HPDE6-E6E7 (cell line): ENCODE measurements at regions not wholly inside any gene's neighbourhood (a gene's known extent, or its start where the extent isn't known, plus 50 kb on each side); places are given as distances from the start of the nearest gene placed in this dataset.
"Not testable (repeated sequence)": the region's sequence is repeated elsewhere in the genome, so short reads cannot be mapped to it uniquely, and the experiment has no call there.

Source experiments
- DNase-seq: peaks from one replicate; pipeline ENCODE4 v3.0.0; 2011; ENCODE audit warnings: missing footprints; ENCODE audit errors: extremely low spot score

DNA sequence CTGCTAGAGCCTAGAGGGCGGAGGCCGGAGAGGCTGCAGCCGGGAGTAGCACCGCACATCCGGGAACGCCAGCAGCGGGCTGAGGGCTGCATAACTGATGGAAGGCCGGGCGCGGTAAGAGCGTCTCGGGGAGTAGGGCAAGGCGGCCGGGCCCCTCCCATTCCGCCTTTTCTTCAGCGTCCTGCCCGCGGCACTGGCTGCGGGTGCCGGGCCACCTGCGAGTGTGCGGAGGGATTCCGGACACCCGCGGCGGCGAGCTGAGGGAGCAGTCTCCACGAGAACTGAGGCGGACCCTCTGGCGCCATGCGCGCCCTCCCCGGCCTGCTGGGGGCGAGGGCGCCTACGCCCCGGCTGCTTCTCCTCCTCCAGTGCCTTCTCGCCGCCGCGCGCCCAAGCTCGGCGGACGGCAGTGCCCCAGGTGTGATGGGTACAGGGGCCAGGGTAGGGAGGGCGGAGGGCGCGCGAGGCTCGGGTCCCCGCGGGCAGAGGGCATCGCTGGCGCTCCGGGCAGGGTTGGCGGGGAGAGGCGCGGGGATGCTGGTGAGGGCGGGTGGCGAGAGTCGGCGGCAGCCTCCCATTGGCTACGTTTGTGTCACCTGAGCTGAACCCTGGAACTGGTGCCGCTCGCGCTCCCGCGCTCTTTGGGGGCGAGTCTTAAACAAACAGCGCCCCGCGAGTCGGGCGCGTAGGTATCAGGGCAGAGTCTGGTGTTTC lies 334.4 kb downstream of the SRGAP2C start:
- DNase-seq, result peak; percentile 66

DNA sequence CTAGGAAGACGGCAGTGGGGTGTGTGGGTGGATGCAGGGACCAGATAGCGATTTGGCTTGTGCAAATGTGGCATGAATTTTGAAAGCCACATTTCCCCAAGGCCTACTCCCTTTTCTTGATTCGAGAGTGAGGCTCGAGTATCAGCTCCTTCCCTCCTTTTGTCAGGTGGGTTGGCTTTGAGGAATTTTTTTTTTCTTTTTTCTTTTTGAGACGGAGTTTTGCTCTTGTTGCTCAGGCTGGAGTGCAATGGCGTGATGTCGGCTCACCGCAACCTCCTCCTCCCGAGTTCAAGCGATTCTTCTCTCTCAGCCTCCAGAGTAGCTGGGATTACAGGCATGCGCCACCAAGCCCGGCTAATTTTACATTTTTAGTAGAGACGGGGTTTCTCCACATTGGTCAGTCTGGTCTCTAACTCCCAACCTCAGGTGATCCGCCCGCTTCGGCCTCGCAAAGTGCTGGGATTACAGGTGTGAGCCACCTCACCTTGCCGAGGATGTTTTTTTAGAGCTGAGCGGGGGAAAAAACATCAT lies 335.0 kb downstream of the SRGAP2C start:
- DNase-seq, result not testable (repeated sequence)

DNA sequence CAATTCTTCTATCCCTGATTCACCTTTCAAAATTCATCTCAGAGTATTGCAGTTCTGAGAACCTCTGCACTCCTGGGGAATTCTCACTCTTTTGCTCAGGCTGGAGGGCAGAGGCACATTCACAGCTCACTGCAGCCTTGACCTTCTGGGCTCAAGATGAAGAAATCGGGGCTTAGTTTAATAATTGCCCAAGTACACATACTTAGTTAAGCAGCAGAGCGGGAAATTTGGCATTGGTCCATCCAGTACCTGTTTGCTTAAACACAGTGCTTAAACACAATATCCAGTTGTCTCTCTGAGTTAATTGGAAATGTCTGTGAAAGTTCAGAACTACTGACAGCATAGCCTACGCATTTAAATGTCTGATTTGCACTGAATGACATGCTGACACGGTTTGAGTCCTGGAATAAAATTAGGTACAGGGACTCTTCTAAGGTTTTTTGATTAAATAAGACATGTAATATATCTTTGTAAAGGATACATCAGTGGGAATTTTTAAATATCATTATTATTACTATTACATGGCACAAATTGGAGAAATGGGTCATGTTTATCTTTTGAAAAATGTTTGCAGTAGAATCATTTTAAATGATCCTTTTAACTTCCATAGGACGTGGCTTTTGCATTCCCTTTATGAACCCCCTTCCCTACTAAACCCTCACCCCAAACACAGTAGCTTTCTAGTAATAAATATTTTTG lies 337.4 kb downstream of the SRGAP2C start:
- no peak for DNase-seq

DNA sequence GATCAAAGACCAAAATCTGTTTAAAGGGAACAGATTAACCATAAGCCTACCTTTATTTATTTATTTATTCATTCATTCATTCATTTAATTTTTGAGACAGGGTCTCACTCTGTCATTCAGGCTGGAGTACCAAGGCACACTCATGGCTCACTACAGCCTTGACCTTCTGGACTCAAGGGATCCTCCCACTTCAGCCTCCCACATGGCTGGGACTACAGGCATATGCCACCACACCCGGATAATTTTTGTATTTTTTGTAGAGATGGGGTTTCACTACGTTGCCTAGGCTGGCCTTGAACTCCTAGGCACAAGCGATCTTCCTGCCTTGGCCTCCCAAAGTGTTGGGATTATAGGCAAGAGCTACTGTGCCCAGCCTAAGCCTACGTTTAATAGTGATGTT lies 338.3 kb downstream of the SRGAP2C start:
- not testable (repeated sequence) for DNase-seq

DNA sequence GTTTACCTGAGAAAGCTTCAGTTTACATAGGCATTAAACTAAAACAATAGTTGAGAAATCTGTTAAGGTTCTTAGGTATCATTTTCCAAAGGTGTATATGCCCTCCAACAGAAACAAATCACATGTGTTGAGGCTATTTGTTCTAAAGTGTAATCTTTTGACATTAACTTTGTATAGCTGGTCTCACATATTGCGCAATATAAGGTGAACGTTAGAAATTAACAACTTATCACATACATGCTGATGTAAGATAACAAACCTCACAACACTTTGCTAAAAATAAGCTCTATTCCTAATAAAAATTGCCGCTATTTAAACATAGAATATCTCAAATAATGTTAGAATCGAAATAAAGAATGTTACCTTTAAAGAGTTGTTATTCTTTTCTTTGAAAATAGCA lies 340.6 kb downstream of the SRGAP2C start:
- no peak for DNase-seq

DNA sequence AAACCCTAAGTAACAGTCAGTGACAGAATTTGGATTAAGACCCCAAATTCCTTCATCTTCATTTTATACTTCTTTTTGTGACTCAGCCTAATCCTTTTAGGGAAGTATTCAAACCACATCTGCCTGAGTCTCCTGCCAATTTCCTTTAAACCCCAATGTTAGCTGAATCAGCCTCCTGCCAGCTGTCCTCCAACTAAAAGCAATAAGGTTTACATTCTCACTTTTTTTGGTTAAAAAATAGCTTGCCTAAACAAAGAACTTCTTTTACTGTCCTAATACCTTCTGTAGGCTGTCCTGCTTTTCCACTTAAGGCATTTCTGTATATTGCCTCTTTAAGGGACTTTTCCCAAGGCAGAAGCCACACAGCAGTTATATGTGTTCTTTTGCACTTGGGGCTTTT lies 344.2 kb downstream of the SRGAP2C start:
- DNase-seq, result not testable (repeated sequence)

DNA sequence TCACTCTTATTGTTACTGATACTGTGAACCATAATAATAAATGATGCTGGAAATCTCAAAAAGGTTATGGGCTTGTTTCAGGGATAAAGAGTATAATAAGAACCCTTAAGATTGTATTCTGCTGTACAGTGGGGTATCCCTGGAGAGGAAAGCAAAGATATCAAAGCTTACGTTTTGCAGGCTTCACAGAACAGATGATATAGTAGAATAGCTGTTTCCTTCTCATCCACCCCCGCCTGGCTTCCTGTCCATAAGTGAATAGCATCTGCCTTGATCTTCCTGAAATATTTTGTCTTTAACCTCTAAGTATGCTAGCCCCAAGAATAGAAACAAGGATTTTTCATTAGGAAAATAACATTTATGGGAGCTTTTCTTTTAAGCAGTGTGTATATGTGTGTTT lies 345.3 kb downstream of the SRGAP2C start:
- DNase-seq, result not testable (repeated sequence)

DNA sequence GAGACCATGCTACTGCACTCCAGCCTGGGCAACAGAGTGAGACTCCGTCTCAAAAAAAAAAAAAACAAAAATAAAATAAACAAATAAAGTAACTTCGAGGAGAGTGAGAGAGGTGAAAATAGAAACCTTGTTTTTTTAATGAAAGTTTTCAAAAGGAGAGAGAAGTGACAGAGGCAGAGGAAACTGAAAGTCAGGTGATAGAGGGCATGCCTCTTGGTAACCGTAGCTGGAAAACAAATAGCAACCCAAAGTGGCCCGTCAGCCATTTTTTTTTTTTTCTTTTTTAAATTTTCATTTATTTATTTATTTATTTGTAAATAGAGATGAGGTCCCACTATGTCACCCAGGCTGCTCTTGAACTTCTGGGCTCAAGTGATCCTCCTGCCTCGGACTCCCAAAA lies 347.0 kb downstream of the SRGAP2C start:
- not testable (repeated sequence) for DNase-seq

DNA sequence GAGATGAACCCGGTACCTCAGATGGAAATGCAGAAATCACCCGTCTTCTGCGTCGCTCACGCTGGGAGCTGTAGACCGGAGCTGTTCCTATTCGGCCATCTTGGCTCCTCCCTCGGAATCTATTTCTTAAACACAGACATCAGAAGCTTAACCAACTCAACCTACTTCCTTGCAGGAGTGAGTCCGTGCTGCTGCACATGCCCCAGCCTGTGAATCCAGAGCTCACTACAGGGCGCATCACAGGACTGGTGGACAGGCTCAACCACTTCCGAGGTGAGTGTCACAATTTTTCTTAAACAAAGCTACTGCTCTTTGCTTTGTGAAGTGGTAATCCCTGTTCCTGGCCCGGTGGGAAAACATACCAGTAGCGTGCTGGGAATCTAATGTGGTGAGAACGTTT lies 353.4 kb downstream of the SRGAP2C start:
- not testable (repeated sequence) for DNase-seq

DNA sequence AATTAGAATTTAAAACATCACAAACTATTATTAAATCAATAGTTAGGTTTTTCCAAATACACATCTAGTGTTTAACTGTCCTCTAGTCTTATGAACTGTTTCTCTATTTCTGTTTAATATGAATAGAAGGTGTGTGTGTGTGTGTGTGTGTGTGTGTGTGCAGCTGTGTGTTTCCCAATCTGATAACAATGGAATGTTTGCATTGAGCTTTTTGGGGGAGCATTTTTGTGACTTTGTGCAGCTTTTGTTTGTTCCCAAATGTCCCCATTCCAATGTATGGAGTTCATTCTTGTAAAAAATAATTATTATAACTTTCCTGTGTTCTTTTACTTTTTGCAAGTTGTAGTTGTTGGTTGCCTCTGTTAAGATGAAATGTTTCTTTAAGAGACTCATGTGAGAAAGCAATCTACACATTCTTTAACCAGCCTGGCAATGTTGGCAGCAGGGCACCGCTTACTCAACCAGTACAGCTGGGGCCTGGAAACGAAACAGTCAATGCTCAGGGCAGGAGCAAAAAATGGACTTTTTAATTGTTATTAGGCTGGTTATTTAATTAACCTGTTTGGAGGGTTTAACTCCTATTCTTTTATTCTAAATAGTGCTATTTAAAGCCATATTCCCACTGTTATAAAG lies 354.3 kb downstream of the SRGAP2C start:
- DNase-seq, result no peak

DNA sequence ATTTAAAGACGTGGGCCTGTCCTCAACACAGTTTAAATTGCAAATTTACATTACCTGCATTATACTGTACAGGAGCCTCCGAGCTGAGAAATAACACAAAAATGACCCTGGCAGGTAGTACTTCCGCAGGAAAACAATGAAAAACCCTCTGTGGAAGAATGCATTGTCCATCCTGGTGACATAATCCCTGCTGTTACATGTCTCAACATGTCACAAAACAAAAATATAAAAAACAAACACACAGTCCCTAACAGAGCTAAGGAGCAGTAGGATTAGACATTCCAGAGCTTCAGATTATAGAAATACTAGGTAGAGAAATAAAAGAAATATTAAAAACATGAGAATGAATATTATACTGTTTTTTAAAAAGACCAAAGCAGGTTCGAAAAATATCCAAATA lies 359.2 kb downstream of the SRGAP2C start:
- DNase-seq, result not testable (repeated sequence)

DNA sequence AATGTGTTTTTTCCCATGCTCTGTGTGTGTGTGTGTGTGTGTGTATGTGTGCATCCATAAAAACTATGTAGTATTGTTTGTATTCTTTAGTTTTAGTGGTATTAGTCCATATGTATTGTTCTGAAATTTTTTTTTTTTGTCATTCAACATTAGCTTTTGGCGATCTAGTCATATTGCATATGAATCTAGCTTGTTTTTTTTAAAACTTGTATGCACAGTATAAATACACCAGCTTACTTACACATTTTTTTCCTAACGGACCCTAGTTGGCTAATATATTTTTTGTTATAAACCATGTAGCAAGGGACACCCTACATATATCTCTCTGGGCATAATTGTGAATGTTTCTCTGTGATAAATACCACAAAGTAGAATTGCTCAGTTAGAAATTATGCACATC lies 359.7 kb downstream of the SRGAP2C start:
- DNase-seq, result no peak

DNA sequence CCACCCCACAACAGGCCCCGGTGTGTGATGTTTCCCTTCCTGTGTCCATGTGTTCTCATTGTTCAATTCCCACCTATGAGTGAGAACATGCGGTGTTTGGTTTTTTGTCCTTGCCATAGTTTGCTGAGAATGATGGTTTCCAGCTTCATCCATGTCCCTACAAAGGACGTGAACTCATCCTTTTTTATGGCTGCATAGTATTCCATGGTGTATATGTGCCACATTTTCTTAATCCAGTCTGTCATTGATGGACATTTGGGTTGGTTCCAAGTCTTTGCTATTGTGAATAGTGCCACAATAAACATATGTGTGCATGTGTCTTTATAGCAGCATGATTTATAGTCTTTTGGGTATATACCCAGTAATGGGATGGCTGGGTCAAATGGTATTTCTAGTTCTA lies 361.1 kb downstream of the SRGAP2C start:
- not testable (repeated sequence) for DNase-seq

DNA sequence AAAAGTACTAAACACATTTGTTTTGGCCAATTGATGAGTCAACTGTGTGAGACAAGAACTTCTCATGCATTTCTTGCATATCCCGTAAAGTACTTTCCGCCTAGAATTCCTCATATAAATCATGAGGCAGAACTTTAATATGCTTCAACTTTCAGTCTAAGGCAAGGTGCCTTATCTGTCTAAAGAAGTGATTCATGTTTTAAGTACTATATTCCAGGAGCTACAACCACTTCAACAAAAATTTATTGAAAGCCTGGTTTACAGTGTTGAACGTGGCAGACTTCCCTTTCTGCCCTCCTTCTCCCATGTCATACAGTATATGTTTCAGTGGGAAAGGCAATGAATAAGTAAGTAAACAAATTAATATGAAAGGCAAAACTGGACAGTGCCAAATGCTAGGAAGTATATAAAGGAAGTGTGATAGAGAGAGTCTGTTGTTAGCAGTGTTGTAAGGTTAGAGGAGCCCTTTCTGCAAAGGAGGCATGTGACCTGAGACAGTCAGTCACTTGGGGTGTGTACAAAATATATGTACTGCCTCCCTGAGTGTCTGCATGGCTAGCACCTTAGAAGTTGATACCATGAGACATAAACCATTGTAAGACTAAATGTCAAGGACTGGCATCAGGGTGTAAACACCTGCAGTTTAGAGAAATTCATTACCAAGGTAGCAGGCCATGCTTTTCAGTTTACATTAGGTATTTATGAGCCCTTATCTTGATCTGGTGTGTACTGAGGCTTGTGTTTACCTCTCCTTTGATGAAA lies 362.2 kb downstream of the SRGAP2C start:
- no peak for DNase-seq

DNA sequence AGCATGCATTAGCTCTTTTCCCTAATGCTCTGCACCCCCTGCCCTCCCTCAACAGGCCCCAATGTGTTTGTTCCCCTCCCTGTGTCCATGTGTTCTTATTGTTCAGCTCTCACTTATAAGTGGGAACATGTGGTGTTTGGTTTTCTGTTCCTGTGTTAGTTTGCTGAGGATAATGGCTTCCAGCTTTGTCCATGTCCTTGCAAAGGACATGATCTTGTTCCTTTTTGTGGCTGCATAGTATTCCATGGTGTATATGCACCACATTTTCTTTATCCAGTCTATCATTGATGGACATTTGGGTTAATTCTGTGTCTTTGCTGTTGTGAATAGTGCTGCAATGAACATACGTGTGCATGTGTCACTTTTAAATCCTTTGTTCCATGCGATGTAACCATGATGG lies 363.0 kb downstream of the SRGAP2C start:
- not testable (repeated sequence) for DNase-seq

DNA sequence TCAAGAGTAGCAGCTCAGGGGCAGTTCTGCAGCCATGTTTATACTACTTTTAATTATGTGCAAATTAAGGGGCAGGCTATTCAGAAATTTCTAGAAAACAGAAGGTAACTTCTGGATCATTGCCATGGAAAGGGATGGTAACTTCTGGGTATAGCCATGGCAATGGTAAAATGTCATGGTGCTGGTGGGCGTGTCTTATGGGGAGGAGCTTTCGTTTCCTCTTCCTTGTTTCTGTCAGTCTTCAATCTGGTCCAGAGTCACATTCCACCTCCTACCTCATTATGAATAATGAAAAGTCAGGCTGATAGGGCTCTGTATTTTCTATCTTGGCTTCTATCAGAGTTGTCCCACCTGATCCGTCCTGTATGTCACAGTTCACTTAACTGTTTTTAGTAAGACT lies 366.0 kb downstream of the SRGAP2C start:
- DNase-seq, result not testable (repeated sequence)

DNA sequence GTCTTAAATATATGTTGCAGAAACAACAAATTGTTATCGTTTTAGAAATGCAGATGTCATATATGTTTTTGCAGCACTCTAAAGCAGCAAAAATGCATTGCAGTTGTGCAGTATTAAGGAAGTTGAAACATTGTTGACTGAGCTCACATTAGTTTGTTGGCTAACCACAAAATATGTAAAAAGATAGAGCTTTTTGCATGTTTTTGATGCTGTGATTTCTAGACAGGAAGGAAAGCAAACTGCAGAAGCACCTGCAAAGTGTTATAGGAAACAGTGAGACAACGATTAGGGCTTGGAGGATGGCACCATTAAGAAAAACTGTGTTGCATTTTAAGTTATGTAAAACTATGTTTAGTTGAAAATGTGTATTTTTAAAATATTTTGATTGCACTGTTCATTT lies 366.7 kb downstream of the SRGAP2C start:
- not testable (repeated sequence) for DNase-seq

DNA sequence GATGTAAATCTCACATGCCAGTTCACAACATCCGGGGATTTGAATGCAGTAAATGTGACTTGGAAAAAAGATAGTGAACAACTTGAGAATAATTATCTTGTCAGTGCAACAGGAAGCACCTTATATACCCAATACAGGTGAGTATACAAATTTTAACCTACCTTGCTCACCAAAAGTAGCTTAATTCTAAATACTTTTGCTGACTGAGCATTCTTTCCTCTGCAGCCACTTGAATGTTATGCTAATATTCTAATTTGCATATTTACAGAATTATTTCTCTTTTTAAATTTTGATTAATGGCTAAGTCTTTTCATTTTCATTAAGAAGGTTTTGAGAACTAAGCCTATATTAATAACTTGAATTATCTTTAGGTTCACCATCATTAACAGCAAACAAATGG lies 371.8 kb downstream of the SRGAP2C start:
- not testable (repeated sequence) for DNase-seq

DNA sequence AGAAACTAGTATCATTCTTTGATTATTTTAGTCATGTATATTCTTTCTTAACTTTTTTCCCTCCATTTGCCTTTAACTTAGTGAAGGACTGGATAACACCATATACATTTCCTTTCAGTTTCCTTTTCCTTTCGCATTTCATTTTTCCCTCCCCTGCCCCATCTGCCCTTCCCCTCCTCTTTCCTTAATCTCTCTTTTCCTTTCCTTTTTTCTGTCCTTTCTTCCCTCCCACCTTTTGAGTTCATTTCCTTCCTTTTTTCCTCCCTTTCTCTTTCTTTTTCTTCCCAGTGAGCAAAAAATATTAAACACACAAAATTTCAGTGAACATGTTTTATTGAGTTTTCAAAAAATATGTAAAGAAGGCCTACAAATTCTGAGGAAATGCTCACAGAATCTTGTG lies 373.3 kb downstream of the SRGAP2C start:
- not testable (repeated sequence) for DNase-seq

DNA sequence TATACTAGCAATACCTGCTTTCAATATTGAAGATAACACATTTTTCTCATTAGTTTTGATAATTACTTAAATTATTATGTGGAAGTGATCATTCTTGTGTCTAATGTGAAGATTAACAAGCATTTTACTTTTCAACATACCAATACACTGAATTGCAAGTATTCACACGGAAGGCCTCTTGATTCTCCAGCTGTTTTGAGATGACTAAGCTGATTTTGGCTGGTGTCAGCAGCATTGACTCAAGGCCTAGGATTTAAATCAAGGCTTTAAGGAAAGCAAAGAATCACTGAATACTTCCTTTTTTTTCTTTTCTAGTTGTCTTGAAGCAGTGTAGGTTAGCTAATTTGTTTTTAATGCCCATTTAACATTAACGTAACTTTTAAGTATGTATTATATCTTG lies 373.7 kb downstream of the SRGAP2C start:
- DNase-seq, result peak; percentile 40

DNA sequence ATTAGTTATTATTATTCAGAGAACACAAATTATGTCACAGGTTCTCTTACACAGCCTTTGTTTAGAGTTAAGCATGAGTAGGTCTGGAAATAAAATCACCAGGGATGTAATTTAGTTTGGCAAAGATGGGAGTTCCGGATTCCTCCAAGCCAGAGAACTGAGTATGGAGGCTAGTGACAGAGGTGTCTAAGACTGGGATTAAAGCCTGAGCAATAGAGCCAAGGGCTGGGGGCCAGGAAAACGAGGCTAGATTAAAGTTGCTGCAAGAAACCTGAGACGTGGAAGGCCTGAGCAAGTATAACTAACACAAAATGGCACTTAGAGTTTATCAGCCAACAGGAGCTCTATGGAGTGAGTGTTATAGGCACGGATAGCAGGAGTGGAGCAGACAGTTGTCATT lies 381.6 kb downstream of the SRGAP2C start:
- no peak for DNase-seq

DNA sequence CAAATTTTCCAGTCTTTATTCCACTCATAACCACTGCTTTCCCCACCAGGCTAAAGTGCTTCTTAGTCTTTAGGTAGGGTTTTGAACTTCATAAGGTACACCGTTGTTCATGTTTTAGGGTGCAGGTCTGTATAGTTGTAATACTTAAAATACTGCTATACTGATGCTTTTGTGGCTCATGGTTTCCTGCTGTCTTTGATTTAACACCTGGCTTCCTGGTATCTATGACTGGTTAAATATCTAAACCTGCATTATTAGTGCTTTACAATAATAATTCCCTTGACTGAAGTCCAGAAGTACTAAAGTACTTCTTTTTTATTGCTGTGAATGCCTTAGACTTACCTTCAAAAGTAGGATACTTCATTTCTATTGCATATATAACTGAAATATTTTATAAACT lies 384.7 kb downstream of the SRGAP2C start:
- DNase-seq, result no peak
